Glomerular endothelial cell (primary cell): ENCODE measurements at regions not wholly inside any gene's neighbourhood (a gene's known extent, or its start where the extent isn't known, plus 50 kb on each side); places are given as distances from the start of the nearest gene placed in this dataset.
"Not testable (repeated sequence)": the region's sequence is repeated elsewhere in the genome, so short reads cannot be mapped to it uniquely, and the experiment has no call there.

Source experiments
- DNase-seq: peaks from one replicate; pipeline ENCODE4 v3.0.0-alpha.2; 2011; ENCODE audit warnings: low read depth, low spot score; ENCODE audit errors: extremely low read depth

- no peak for DNase-seq
Measured at GRCh38 chr5:82661462-82661861, 383.3 kb upstream of the RPS23 start.

- no peak for DNase-seq
Measured at GRCh38 chr5:82659115-82659514, 381.0 kb upstream of the RPS23 start.

- DNase-seq, result no peak
Measured at GRCh38 chr5:82657033-82657699, 379.0 kb upstream of the RPS23 start.

- no peak for DNase-seq
Measured at GRCh38 chr5:82656341-82656761, 378.2 kb upstream of the RPS23 start.

- no peak for DNase-seq
Measured at GRCh38 chr5:82655078-82655477, 376.9 kb upstream of the RPS23 start.

GRCh38 chr5:82649943-82650342 is 371.8 kb upstream of the RPS23 start:
- no peak for DNase-seq

GRCh38 chr5:82644766-82645165 is 366.6 kb upstream of the RPS23 start:
- no peak for DNase-seq

GRCh38 chr5:82644229-82644628 is 366.1 kb upstream of the RPS23 start:
- DNase-seq, result no peak

- no peak for DNase-seq
Measured at GRCh38 chr5:82642313-82642712, 364.2 kb upstream of the RPS23 start.

- peak; percentile 62 for DNase-seq
Measured at GRCh38 chr5:82641331-82642003, 363.3 kb upstream of the RPS23 start.

- no peak for DNase-seq
Measured at GRCh38 chr5:82640916-82641315, 362.8 kb upstream of the RPS23 start.

GRCh38 chr5:82639393-82640144 is 361.4 kb upstream of the RPS23 start:
- DNase-seq, result no peak

- no peak for DNase-seq
Measured at GRCh38 chr5:82636591-82636990, 358.4 kb upstream of the RPS23 start.

- DNase-seq, result no peak
Measured at GRCh38 chr5:82635561-82636288, 357.6 kb upstream of the RPS23 start.

GRCh38 chr5:82628364-82628910 is 350.3 kb upstream of the RPS23 start:
- no peak for DNase-seq

GRCh38 chr5:82626905-82627591 is 348.9 kb upstream of the RPS23 start:
- DNase-seq, result not testable (repeated sequence)

GRCh38 chr5:82626012-82626411 is 347.9 kb upstream of the RPS23 start:
- not testable (repeated sequence) for DNase-seq

GRCh38 chr5:82624062-82624461 is 345.9 kb upstream of the RPS23 start:
- DNase-seq, result peak; percentile 16

- no peak for DNase-seq
Measured at GRCh38 chr5:82622711-82623514, 344.8 kb upstream of the RPS23 start.
